GM12878 (cell line): ENCODE measurements at regions not wholly inside any gene's neighbourhood (a gene's known extent, or its start where the extent isn't known, plus 50 kb on each side); places are given as distances from the start of the nearest gene placed in this dataset.

ENCODE experiments used
- ATAC-seq: fragments of 200-7000 bp; cut with Tn5 transposase; 3 replicates; pipeline ENCODE4 v1.9.1; 2020; ENCODE audit warnings: mild to moderate bottlenecking, moderate library complexity
- BruUV-seq: library from RNA; stranded (reverse); fragments of 400-500 nt; replicated peaks from 2 replicates; lab custom pipeline; 2021; lab: Mats Ljungman, UMichigan
- CTCF ChIA-PET: fragments of 300-600 bp; sonication (Branson Sonifier 250); formaldehyde crosslinking; extraction: SDS; loops from one replicate; lab custom pipeline; 2021; ENCODE audit warnings: inconsistent platforms; lab: Yijun Ruan, JAX
- POLR2A ChIA-PET: fragments of 350-600 bp; formaldehyde crosslinking; extraction: SDS; loops from one replicate; lab custom pipeline; 2021; ENCODE audit warnings: inconsistent platforms; lab: Charles Lee
- RAD21 ChIA-PET: fragments of 300-600 bp; sonication (Branson Sonifier 250); formaldehyde crosslinking; loops from one replicate; lab custom pipeline; 2023; ENCODE audit warnings: antibody characterized with exemption; ENCODE audit not compliant: unreplicated experiment; lab: Charles Lee
- SMC1A ChIA-PET: fragments of 300-600 bp; sonication (Branson Sonifier 250); formaldehyde crosslinking; loops from one replicate; lab custom pipeline; 2023; ENCODE audit not compliant: unreplicated experiment, uncharacterized antibody; lab: Charles Lee
- DNase-seq: peaks from one replicate; pipeline ENCODE4 v3.0.0-alpha.2; 2011; ENCODE audit warnings: low read depth, low spot score
- FAIRE-seq: peaks from 3 replicates; lab custom pipeline; 2011; peaks lifted over from hg19 to GRCh38; lab: Jason Lieb, UNC
- H2AFZ ChIP-seq: 2 replicates; pipeline ENCODE4 v1.6.0; 2011; ENCODE audit warnings: low read depth, low read length, control low read depth; ENCODE audit not compliant: control insufficient read depth
- H3K27ac ChIP-seq: 2 replicates; pipeline ENCODE4 v1.5.1; 2011; ENCODE audit warnings: control low read depth; ENCODE audit not compliant: control insufficient read depth, insufficient read depth
- H3K27me3 ChIP-seq, 2 experiments: replicated peaks in 1 of 2; 2 replicates each; pipeline versions ENCODE4 v1.6.0 to v1.6.1; 2011; ENCODE audit warnings: low read length in 1 of 2; ENCODE audit not compliant: control insufficient read depth in 2 of 2, insufficient read depth in 2 of 2
- H3K36me3 ChIP-seq, 2 experiments: 2 replicates each; pipeline ENCODE4 v1.5.1; 2011; ENCODE audit warnings: low read length in 1 of 2; ENCODE audit not compliant: control insufficient read depth in 2 of 2, insufficient read depth in 2 of 2
- H3K4me1 ChIP-seq: 2 replicates; pipeline ENCODE4 v1.6.1; 2011; ENCODE audit warnings: mild to moderate bottlenecking, low read length, moderate library complexity, mixed read lengths; ENCODE audit not compliant: control insufficient read depth, insufficient read depth
- H3K4me2 ChIP-seq: 2 replicates; pipeline ENCODE4 v1.6.0; 2011; ENCODE audit warnings: control low read depth; ENCODE audit not compliant: control insufficient read depth, insufficient read depth
- H3K4me3 ChIP-seq: fragments of 200-600 bp; sonication (generic); 2 replicates; pipeline ENCODE4 v1.5.1; 2016
- H3K79me2 ChIP-seq: 2 replicates; pipeline ENCODE4 v1.6.0; 2011; ENCODE audit warnings: low read length; ENCODE audit not compliant: control insufficient read depth, insufficient read depth
- H3K9ac ChIP-seq: 2 replicates; pipeline ENCODE4 v1.8.0; 2011; ENCODE audit warnings: low read length, control low read depth, mixed read lengths; ENCODE audit not compliant: control insufficient read depth, insufficient read depth
- H3K9me3 ChIP-seq: replicated peaks from 3 replicates; pipeline ENCODE4 v1.5.1; 2011; ENCODE audit warnings: mild to moderate bottlenecking, low read length; ENCODE audit not compliant: control insufficient read depth, insufficient read depth
- H4K20me1 ChIP-seq: 2 replicates; pipeline ENCODE4 v1.6.0; 2011; ENCODE audit not compliant: control insufficient read depth, insufficient read depth
- BCL3 ChIP-seq: IDR thresholded peaks from 2 replicates; pipeline ENCODE4 v1.6.1; 2011; ENCODE audit warnings: borderline replicate concordance, low read depth, mild to moderate bottlenecking, moderate library complexity, low read length; ENCODE audit not compliant: insufficient read depth, poor library complexity, severe bottlenecking
- ETV6 ChIP-seq, 2 experiments: fragments of 450-650 bp in 1 of 2; IDR thresholded peaks in 1 of 2; conservative IDR thresholded peaks in 1 of 2; 2 replicates each; pipeline ENCODE4 v1.6.1; 2014; ENCODE audit warnings: antibody characterized with exemption in 1 of 2, borderline replicate concordance in 1 of 2, low read depth in 1 of 2, mild to moderate bottlenecking in 1 of 2, moderate library complexity in 1 of 2
- FOS ChIP-seq: IDR thresholded peaks from 3 replicates; pipeline ENCODE4 v1.6.1; 2011; ENCODE audit warnings: borderline replicate concordance; ENCODE audit not compliant: insufficient read length; ENCODE audit errors: extremely low read depth
- MAX ChIP-seq: IDR thresholded peaks from 2 replicates; pipeline ENCODE4 v1.6.1; 2012; ENCODE audit warnings: low read depth, low read length, improper control_type of control experiment
- MYB ChIP-seq: fragments of 150-350 bp; IDR thresholded peaks from 2 replicates; pipeline ENCODE4 v1.6.1; 2014; ENCODE audit warnings: mild to moderate bottlenecking, low read depth, low read length, borderline replicate concordance
- NFIC ChIP-seq: IDR thresholded peaks from 2 replicates; pipeline ENCODE4 v1.6.1; 2012; ENCODE audit warnings: low read depth, mild to moderate bottlenecking, inconsistent platforms, low read length, moderate library complexity
- NR2F1 ChIP-seq: fragments of 450-650 bp; conservative IDR thresholded peaks from 2 replicates; pipeline ENCODE4 v1.6.1; 2017; ENCODE audit warnings: mild to moderate bottlenecking
- NRF1 ChIP-seq: conservative IDR thresholded peaks from 2 replicates; pipeline ENCODE4 v1.6.1; 2011; ENCODE audit warnings: mild to moderate bottlenecking, low read depth, low read length, improper control_type of control experiment
- PML ChIP-seq: IDR thresholded peaks from 2 replicates; pipeline ENCODE4 v1.6.1; 2012; ENCODE audit warnings: low read length, inconsistent platforms
- RAD21 ChIP-seq: IDR thresholded peaks from 2 replicates; pipeline ENCODE4 v1.6.1; 2011; ENCODE audit warnings: mild to moderate bottlenecking, low read depth, low read length, moderate library complexity; ENCODE audit not compliant: insufficient read depth
- SREBF2 ChIP-seq: IDR thresholded peaks from 2 replicates; pipeline ENCODE4 v1.6.1; 2012; ENCODE audit warnings: mild to moderate bottlenecking, low read length
- SUZ12 ChIP-seq: fragments of 200-600 bp; sonication (generic); IDR thresholded peaks from one replicate; pipeline ENCODE4 v1.6.1; 2018; ENCODE audit warnings: antibody characterized with exemption, mild to moderate bottlenecking; ENCODE audit not compliant: unreplicated experiment
- TCF3 ChIP-seq: IDR thresholded peaks from 2 replicates; pipeline ENCODE4 v1.6.1; 2012; ENCODE audit warnings: low read depth, mild to moderate bottlenecking, low read length, borderline replicate concordance; ENCODE audit not compliant: insufficient read depth
- ZNF384 ChIP-seq: IDR thresholded peaks from 2 replicates; pipeline ENCODE4 v1.6.1; 2012; ENCODE audit warnings: low read depth, mild to moderate bottlenecking, low read length, improper control_type of control experiment, borderline replicate concordance
- WGBS: methylation state at CpG from one replicate; pipeline ENCODE4 v1.1.6; 2016; ENCODE audit warnings: low lambda C conversion rate; ENCODE audit not compliant: insufficient replicate concordance, insufficient coverage; ENCODE audit errors: missing lambda C conversion rate; 5-methylcytosine and 5-hydroxymethylcytosine counted together
- in situ Hi-C: fragments of 300-500 bp; cut with MboI; formaldehyde crosslinking; loops from 9 replicates; pipeline ENCODE4 v1.14.3; 2018; ENCODE audit warnings: mixed read lengths
- intact Hi-C: fragments of 100-400 bp; cut with micrococcal nuclease; formaldehyde crosslinking; loops from one replicate; pipeline ENCODE4 v1.14.2; 2022; ENCODE audit not compliant: unreplicated experiment

GRCh38 chrX:65098851-65099250 is 122.6 kb upstream of the ZC4H2 start:
- SMC1A ChIA-PET, result interaction anchor here (0.6 kb wide), 1 partner anchor 187 kb away, joined by 3 read pairs; no protein-coding TSS in a partner anchor
- H3K27ac ChIP-seq, result no peak overlapping the region
- POLR2A ChIA-PET, result no interaction called here
- H3K9me3 ChIP-seq, result no peaks in the 10 kb centered on the region
- H3K4me3 ChIP-seq, result no peak overlapping the region
- H4K20me1 ChIP-seq, result no peaks in the 10 kb centered on the region
- CTCF ChIA-PET, result no interaction called here
- DNase-seq (no peak), ATAC-seq (no peak), FAIRE-seq (no peak)
- H3K27me3 ChIP-seq, result no peaks in the 10 kb centered on the region
- no TSS peak for BruUV-seq
- H2AFZ ChIP-seq, result no peak overlapping the region
- no peak overlapping the region for H3K4me2 ChIP-seq
- in situ Hi-C loops (no loop called here), intact Hi-C loops (no loop called here)
- H3K79me2 ChIP-seq, result no peaks in the 10 kb centered on the region
- RAD21 ChIA-PET, result no interaction called here
- 0% methylated on average over 3 of the region's 3 CpGs for WGBS
- H3K4me1 ChIP-seq, result no peaks in the 10 kb centered on the region
- no peaks in the 10 kb centered on the region for H3K36me3 ChIP-seq
- no peak for TF ChIP-seq NFIC
- TF ChIP-seq, all 136 proteins: peak for 0
- no peak overlapping the region for H3K9ac ChIP-seq

- POLR2A ChIA-PET, result no interaction called here
- CTCF ChIA-PET, result no interaction called here
- no TSS peak for BruUV-seq
- ATAC-seq (no peak), DNase-seq (no peak), FAIRE-seq (no peak)
- intact Hi-C loops, result no loop called here
- Histone ChIP-seq H3K4me3 (no peak overlapping the region), H4K20me1 (no peaks in the 10 kb centered on the region), H2AFZ (no peak overlapping the region), H3K9ac (no peak overlapping the region), H3K36me3 (no peaks in the 10 kb centered on the region), H3K4me1 (no peaks in the 10 kb centered on the region), H3K27me3 (no peaks in the 10 kb centered on the region), H3K9me3 (no peaks in the 10 kb centered on the region), H3K27ac (no peak overlapping the region), H3K4me2 (no peak overlapping the region), H3K79me2 (no peaks in the 10 kb centered on the region)
- RAD21 ChIA-PET, result no interaction called here
- SMC1A ChIA-PET, result no interaction called here
- in situ Hi-C loops, result no loop called here
- TF ChIP-seq MAX (no peak), NR2F1 (no peak), ZNF384 (no peak), RAD21 (no peak), FOS (no peak), NRF1 (no peak), MYB (no peak), TCF3 (no peak), PML (no peak), SREBF2 (no peak), SUZ12 (no peak), ETV6 (conservative IDR thresholded peaks at IDR 0.05 in 1 of 2, IDR thresholded peaks at IDR 0.05 in 1 of 2; ENCODE audit: borderline replicate concordance in 1 of 2, low read depth in 1 of 2) (no peak), BCL3 (no peak)
Measured at GRCh38 chrX:65093658-65094057, 117.4 kb upstream of the ZC4H2 start.
